NCI-H1417 (cell line): ENCODE measurements at regions not wholly inside any gene's neighbourhood (a gene's known extent, or its start where the extent isn't known, plus 50 kb on each side); places are given as distances from the start of the nearest gene placed in this dataset.

Experiments
- DNase-seq, 3 experiments: peaks; one replicate each; lab custom pipeline; 2025; lab: John Stamatoyannopoulos, UW

GRCh38 chr9:20197976-20198685, 409.3 kb upstream of the SLC24A2 start:
- no peak for DNase-seq

GRCh38 chr9:20191228-20191840, 402.5 kb upstream of the SLC24A2 start:
- DNase-seq = no peak

GRCh38 chr9:20189871-20190270, 401.0 kb upstream of the SLC24A2 start:
- peak in 2 of 3 experiments; percentile 50 to 79 for DNase-seq

- DNase-seq = no peak
Measured at GRCh38 chr9:20188616-20189369, 400.0 kb upstream of the SLC24A2 start.

GRCh38 chr9:20187318-20187717, 398.5 kb upstream of the SLC24A2 start:
- DNase-seq = no peak

- no peak for DNase-seq
Measured at GRCh38 chr9:20186823-20187222, 398.0 kb upstream of the SLC24A2 start.

GRCh38 chr9:20186231-20186630, 397.4 kb upstream of the SLC24A2 start:
- DNase-seq = no peak

- DNase-seq = no peak
Measured at GRCh38 chr9:20184541-20184940, 395.7 kb upstream of the SLC24A2 start.

- DNase-seq = no peak
Measured at GRCh38 chr9:20178679-20179078, 389.8 kb upstream of the SLC24A2 start.

- DNase-seq = no peak
Measured at GRCh38 chr9:20178197-20178596, 389.4 kb upstream of the SLC24A2 start.

GRCh38 chr9:20170122-20170521, 381.3 kb upstream of the SLC24A2 start:
- no peak for DNase-seq

GRCh38 chr9:20152151-20152725, 363.4 kb upstream of the SLC24A2 start:
- DNase-seq = no peak

- no peak for DNase-seq
Measured at GRCh38 chr9:20148416-20148815, 359.6 kb upstream of the SLC24A2 start.

GRCh38 chr9:20144197-20144596, 355.4 kb upstream of the SLC24A2 start:
- DNase-seq = peak in 1 of 3 experiments; percentile 30

GRCh38 chr9:20139763-20140290, 351.0 kb upstream of the SLC24A2 start:
- peak; percentile 32 to 61 (median 46) for DNase-seq

- no peak for DNase-seq
Measured at GRCh38 chr9:20138841-20139240, 350.0 kb upstream of the SLC24A2 start.

- no peak for DNase-seq
Measured at GRCh38 chr9:20138116-20138515, 349.3 kb upstream of the SLC24A2 start.

GRCh38 chr9:20137425-20137824, 348.6 kb upstream of the SLC24A2 start:
- no peak for DNase-seq

GRCh38 chr9:20135119-20135697, 346.4 kb upstream of the SLC24A2 start:
- peak in 1 of 3 experiments; percentile 1 for DNase-seq

- DNase-seq = peak in 1 of 3 experiments; percentile 16
Measured at GRCh38 chr9:20125727-20126126, 336.9 kb upstream of the SLC24A2 start.

- DNase-seq = no peak
Measured at GRCh38 chr9:20119566-20119965, 330.7 kb upstream of the SLC24A2 start.

GRCh38 chr9:20117986-20118385, 329.1 kb upstream of the SLC24A2 start:
- no peak for DNase-seq
